Activated CD8-positive, alpha-beta T cell treated with anti-CD3 and anti-CD28 coated beads for 36 hours (primary cell): ENCODE measurements at regions not wholly inside any gene's neighbourhood (a gene's known extent, or its start where the extent isn't known, plus 50 kb on each side); places are given as distances from the start of the nearest gene placed in this dataset.

ENCODE experiments used
- ATAC-seq: fragments of 200-7000 bp; cut with Tn5 transposase; one replicate; pipeline ENCODE4 v1.10.0; 2021; ENCODE audit warnings: mild to moderate bottlenecking, moderate library complexity
- CTCF ChIA-PET: fragments of 350-600 bp; sonication (Branson Sonifier 250); formaldehyde crosslinking; loops from one replicate; lab custom pipeline; 2021; ENCODE audit warnings: antibody characterized with exemption; lab: Charles Lee
- POLR2A ChIA-PET: fragments of 350-600 bp; sonication (Branson Sonifier 250); formaldehyde crosslinking; loops from one replicate; lab custom pipeline; 2021; ENCODE audit warnings: antibody characterized with exemption; lab: Charles Lee
- DNase-seq: peaks from one replicate; pipeline ENCODE4 v3.0.0-alpha.2; 2020
- H3K27ac Mint-ChIP-seq: one replicate; pipeline ENCODE4 v1.8.0; 2021; ENCODE audit warnings: mild to moderate bottlenecking, mixed read lengths
- H3K27me3 Mint-ChIP-seq: one replicate; pipeline ENCODE4 v1.8.0; 2021; ENCODE audit warnings: mixed read lengths
- H3K36me3 Mint-ChIP-seq: one replicate; pipeline ENCODE4 v1.8.0; 2021; ENCODE audit warnings: low read depth, mixed read lengths
- H3K4me1 Mint-ChIP-seq: one replicate; pipeline ENCODE4 v1.8.0; 2021; ENCODE audit warnings: low read depth, mixed read lengths
- H3K4me3 Mint-ChIP-seq: one replicate; pipeline ENCODE4 v1.8.0; 2021; ENCODE audit warnings: mild to moderate bottlenecking, moderate library complexity, mixed read lengths
- H3K9me3 Mint-ChIP-seq: one replicate; pipeline ENCODE4 v1.8.0; 2021; ENCODE audit warnings: mixed read lengths
- CTCF ChIP-seq: fragments of 200-600 bp; IDR thresholded peaks from one replicate; pipeline ENCODE4 v1.8.0; 2022; ENCODE audit warnings: antibody characterized with exemption, mild to moderate bottlenecking
- intact Hi-C: fragments of 100-400 bp; cut with micrococcal nuclease; formaldehyde crosslinking; loops from one replicate; pipeline ENCODE4 v1.10.0; 2022

- Mint-ChIP-seq H3K36me3 (peaks cover 24% of the 10 kb centered on the region), H3K27me3 (no peaks in the 10 kb centered on the region), H3K4me1 (peaks cover 8% of the 10 kb centered on the region), H3K4me3 (no peak overlapping the region), H3K27ac (no peak overlapping the region), H3K9me3 (no peaks in the 10 kb centered on the region)
- POLR2A ChIA-PET: interaction anchor here (1.1 kb wide), 1 partner anchor 8 kb away, joined by 3 read pairs; no protein-coding TSS in a partner anchor
- CTCF ChIA-PET: interaction anchor here (1.4 kb wide), 1 partner anchor 8 kb away, joined by 5 read pairs; no protein-coding TSS in a partner anchor
- DNase-seq: no peak
- no peak for ATAC-seq
- no peak for TF ChIP-seq CTCF
- intact Hi-C loops: no loop called here
These were observed 135.7 kb upstream of the PWP1 start for GRCh38 chr12:107549651-107550480.

DNA sequence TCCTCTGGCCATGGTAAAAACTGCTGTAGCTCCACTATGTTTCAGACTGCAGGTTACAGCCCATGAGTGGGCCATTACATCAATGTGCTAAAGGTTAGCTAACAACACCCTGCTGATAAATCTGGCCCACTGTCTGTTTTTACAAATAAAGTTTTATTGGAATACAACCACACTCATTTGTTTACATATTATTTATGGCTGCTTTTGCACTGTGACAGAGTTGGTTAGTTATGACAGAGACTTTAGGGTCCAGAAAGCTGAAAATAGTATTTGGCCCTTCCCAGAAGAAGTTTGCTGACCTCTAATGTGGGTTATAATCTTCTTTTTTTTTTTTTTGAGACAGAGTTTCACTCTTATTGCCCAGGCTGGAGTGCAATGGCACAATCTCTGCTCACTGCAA is 134.2 kb upstream of the PWP1 start:
- CTCF ChIA-PET: no interaction called here
- TF ChIP-seq CTCF: no peak
- Mint-ChIP-seq H3K36me3 (peaks cover 13% of the 10 kb centered on the region), H3K9me3 (no peaks in the 10 kb centered on the region), H3K27ac (no peak overlapping the region), H3K27me3 (no peaks in the 10 kb centered on the region), H3K4me3 (no peak overlapping the region), H3K4me1 (no peaks in the 10 kb centered on the region)
- no peak for DNase-seq
- intact Hi-C loops: no loop called here
- POLR2A ChIA-PET: no interaction called here
- ATAC-seq: no peak

DNA sequence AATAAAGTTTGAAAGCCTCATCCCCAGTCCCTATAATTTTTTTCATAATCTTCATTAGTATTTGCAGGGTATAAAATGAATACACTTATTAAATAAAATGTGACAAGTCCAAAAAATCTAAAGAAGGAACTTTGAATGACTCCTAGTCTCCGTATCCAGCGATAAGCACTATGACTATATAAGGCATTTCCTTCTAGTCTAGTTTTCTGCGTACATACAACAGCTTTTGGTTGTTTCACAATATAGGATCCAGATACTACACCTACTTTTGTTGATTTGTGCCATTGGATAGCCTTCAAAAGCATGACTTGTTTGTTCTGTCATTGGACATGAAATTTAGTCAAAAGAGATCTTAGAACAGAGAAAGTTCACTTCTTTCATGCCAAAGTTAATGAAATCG is 133.3 kb upstream of the PWP1 start:
- ATAC-seq: no peak
- Mint-ChIP-seq H3K9me3 (no peaks in the 10 kb centered on the region), H3K4me3 (no peak overlapping the region), H3K27me3 (no peaks in the 10 kb centered on the region), H3K36me3 (peaks cover 11% of the 10 kb centered on the region), H3K4me1 (no peaks in the 10 kb centered on the region), H3K27ac (no peak overlapping the region)
- DNase-seq: no peak
- no peak for TF ChIP-seq CTCF
- CTCF ChIA-PET: no interaction called here
- intact Hi-C loops: no loop called here
- POLR2A ChIA-PET: no interaction called here

DNA sequence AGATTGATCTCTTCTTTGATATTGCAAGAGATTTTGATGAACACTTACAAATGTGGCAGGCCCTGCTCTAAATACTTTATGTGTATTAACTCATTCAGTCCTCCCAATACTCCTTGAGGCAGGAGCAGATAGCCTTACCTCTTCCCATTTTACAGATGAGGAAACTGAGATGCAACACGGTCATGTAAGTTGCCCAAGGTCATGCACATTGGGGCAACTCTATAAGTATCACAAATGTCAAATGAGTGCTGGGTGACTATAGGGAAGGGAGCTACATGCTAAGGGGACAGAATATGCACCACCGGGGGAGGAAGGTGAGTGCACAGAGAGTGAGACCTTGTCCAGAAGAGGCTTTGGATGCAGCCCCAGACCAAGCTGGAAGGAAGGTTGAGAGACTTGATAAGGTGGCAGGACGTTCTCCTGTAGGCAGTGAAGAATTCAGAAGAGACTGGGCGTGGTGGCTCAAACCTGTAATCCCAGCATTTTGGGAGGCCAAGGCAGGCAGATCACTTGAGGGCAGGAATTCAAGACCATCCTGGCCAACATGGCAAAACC is 132.3 kb upstream of the PWP1 start:
- intact Hi-C loops: no loop called here
- Mint-ChIP-seq H3K27ac (no peak overlapping the region), H3K4me1 (no peaks in the 10 kb centered on the region), H3K4me3 (no peak overlapping the region), H3K9me3 (no peaks in the 10 kb centered on the region), H3K36me3 (peaks cover 6% of the 10 kb centered on the region), H3K27me3 (no peaks in the 10 kb centered on the region)
- ATAC-seq: no peak
- POLR2A ChIA-PET: no interaction called here
- TF ChIP-seq CTCF: no peak
- no peak for DNase-seq
- CTCF ChIA-PET: no interaction called here

GRCh38 chr12:107554941-107555340 is 130.7 kb upstream of the PWP1 start:
- no peak for ATAC-seq
- no peaks in the 10 kb centered on the region for H3K9me3 Mint-ChIP-seq
- intact Hi-C loops: no loop called here
- no peak for TF ChIP-seq CTCF
- POLR2A ChIA-PET: no interaction called here
- H3K27me3 Mint-ChIP-seq: no peaks in the 10 kb centered on the region
- no peaks in the 10 kb centered on the region for H3K4me1 Mint-ChIP-seq
- DNase-seq: no peak
- H3K4me3 Mint-ChIP-seq: no peak overlapping the region
- H3K36me3 Mint-ChIP-seq: no peaks in the 10 kb centered on the region
- no peak overlapping the region for H3K27ac Mint-ChIP-seq
- CTCF ChIA-PET: interaction anchor here (1.1 to 1.7 kb wide), 3 partner anchors 56 to 424 kb away, joined by 3 to 5 read pairs (median 3); no protein-coding TSS in a partner anchor
